Prostate gland (tissue), 2 donors: ENCODE measurements at regions not wholly inside any gene's neighbourhood (a gene's known extent, or its start where the extent isn't known, plus 50 kb on each side); places are given as distances from the start of the nearest gene placed in this dataset.

Experiments used
- CTCF ChIP-seq, 4 experiments: fragments of 200-600 bp in 2 of 4; fragments of 450-650 bp in 2 of 4; sonication (generic) in 2 of 4; IDR thresholded peaks; 1 replicate in 3 of 4; 2 replicates in 1 of 4; pipeline ENCODE4 v1.5.1; 2016 to 2019; ENCODE audit warnings: antibody characterized with exemption in 4 of 4, mild to moderate bottlenecking in 2 of 4, moderate library complexity in 2 of 4
- POLR2AphosphoS5 ChIP-seq: sonication (generic); formaldehyde crosslinking; IDR thresholded peaks from one replicate; pipeline ENCODE4 v1.6.1; 2017; ENCODE audit warnings: antibody characterized with exemption

- TF ChIP-seq CTCF (IDR thresholded peaks at IDR 0.05), result no peak
- no peak for TF ChIP-seq POLR2AphosphoS5
These were observed 125.7 kb upstream of the AFDN start for GRCh38 chr6:167701010-167701409.
